GM18520 (cell line): ENCODE measurements at regions not wholly inside any gene's neighbourhood (a gene's known extent, or its start where the extent isn't known, plus 50 kb on each side); places are given as distances from the start of the nearest gene placed in this dataset.

Experiments
- ATAC-seq: cut with Tn5 transposase; IDR thresholded peaks from one replicate; pipeline ENCODE4 v1.9.1; 2021; ENCODE audit not compliant: unreplicated experiment

DNA sequence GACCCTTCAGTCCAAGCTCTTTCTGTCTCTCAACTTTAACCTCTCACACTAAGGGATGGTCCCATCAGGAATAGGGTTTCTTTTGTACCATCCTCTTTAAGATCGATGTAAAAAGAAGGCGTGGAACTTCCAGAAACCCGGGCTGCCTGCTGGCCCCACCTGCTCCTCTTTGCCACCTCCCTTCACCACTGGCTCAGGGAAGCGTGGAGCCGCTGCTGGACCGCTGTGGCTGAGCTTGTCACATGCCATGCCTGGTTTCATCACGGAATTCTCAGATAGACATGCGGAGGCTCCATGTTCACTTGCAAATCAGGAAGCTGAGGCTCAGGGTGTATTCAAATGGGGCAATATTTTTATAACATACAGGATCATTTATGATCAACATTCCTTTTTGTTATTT, 399.7 kb downstream of the BRD1 start:
- no peak for ATAC-seq

DNA sequence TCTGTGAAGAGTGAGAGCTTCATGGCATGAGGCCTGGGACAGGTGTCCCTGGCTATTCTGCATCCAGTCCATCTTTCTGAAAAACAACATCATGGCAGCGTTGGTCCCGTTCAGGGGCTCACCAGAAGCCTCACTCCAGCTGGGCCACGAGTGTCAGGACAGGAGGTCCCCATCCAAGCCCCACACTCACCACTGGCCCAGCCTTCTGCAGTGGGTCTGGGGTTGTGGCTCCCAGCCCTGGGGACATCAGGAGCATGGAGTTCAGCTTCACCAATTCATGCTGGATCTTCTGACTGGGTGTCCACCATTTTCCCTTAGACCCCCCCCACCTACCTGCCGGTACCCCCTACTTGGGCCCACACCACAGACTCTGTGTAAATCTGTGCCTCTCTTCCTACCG, 400.3 kb downstream of the BRD1 start:
- ATAC-seq, result no peak

DNA sequence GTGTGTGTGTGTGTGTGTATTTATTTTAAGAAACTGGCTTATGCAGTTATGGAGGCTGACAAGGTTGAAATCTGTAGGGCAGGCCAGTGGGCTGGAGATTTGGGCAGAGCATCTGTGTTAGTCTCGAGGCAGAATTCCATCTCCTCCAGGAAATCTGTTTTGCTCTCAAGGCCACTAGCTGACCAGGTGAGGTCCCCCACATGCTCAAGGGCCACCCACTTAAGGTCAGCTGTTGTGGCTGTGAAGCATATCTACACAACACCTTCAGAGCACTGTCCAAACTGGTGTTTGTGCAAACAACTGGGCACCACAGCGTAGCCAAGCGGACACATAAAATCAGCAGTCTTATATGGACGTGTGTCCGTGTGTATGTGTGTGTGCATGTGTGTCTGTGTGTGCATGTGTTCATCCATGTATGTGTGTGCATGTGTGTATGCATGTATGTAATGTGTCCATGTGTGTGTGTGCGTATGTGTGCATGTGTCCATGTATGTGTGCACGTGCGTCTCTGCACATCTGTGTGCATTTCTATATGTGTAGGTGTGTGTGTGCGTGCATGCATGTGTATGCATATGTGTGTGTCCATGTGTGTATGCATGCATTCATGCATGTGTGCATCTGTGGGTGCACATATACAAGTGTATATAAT, 400.9 kb downstream of the BRD1 start:
- no peak for ATAC-seq

DNA sequence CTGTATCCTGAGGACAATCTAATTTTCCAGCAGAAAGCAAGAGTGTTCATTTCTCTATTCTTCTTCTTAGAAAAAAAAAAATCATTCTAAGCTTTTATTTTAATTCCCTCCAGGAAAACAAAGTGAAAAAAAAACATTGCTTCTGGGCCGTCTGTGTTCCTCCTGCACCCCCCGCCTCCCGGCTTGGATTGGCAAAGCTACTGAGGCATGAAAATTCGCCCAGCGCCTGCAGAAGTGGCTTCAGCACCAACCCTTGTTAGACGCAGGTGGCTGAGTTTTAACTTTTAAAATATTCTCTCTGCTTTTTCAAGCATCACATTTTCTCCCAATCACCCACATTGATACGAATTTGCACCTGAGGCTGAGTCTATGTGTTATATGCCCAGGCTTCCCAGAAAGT, 401.6 kb downstream of the BRD1 start:
- no peak for ATAC-seq

DNA sequence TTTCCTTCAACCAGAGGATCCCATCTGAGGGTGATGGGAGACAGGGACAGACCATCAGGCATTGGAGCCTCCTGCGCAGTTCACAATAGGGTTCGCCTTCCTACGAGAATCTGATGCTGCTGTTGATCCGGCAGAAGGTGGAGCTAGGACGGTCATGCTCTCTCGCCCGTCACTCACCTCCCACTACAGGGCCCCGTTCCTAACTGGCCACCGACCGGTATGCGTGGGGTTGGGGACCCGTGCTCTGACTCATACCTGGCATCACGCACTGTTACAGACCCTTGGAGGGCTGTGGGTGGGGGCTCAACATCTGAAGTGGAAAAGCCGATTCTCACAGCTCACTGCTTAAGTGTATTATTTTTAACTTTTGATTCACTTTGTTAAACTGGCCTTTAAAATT, 402.3 kb downstream of the BRD1 start:
- no peak for ATAC-seq

DNA sequence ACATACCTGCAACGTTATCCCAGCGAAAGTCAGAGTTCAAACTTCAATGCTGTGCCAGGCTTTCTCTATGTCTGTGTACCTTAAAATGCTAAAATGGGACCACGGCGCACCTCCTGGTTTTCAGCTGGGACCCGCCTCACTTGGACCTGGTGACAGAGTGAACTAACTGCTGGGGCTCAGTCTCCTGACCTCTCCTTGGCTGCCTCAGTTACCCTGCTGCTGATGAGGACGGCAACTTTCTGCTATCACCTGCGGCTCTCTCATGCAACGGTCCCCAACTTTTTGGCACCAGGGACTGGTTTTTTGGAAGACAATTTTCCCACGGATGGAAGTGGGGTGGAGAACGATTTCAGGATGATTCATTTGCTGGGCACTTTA, 402.8 kb downstream of the BRD1 start:
- no peak for ATAC-seq

DNA sequence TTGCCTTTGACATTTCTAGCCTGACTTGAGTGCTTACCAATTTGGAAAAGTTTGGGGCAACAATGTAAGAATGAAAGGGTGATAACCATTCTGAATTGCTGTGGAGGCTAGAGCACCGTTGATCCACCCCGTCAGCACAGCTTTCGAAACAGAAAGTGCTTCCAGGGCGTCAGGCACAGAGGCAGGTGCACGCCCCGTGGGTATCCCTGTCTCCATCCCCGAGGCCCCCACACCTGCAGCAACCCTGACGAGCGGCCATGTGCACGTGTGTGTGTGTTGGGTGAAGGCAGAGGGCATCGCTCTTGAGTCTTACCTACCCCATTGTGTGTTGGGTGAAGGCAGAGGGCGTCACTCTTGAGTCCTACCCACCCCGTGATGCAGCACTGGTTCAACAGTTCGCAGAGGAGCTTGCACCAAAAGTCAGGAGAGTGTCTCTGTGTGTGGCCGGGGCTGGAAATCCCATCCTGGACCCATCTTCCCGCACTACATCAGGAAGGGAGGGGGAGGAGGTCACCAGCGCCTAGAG, 404.5 kb downstream of the BRD1 start:
- no peak for ATAC-seq

DNA sequence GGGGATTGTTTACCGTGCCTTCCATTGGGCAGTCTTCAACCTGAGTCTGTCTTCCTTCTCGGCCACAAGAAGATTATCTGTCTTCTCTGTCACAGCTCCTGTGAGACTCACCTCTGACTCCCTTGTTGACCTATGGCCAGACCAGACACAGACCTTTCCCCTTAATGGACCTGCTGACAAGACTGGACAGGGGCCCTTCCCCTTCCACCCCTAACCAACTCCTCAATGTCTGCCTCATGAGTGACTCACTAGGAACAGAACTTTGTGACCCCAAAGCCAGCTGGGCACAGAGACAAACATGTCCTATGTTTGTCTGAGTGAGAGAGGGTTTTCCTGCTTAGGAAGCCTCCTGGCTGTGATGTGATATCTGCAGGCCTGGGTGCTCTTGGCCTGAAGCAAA, 405.0 kb downstream of the BRD1 start:
- no peak for ATAC-seq

DNA sequence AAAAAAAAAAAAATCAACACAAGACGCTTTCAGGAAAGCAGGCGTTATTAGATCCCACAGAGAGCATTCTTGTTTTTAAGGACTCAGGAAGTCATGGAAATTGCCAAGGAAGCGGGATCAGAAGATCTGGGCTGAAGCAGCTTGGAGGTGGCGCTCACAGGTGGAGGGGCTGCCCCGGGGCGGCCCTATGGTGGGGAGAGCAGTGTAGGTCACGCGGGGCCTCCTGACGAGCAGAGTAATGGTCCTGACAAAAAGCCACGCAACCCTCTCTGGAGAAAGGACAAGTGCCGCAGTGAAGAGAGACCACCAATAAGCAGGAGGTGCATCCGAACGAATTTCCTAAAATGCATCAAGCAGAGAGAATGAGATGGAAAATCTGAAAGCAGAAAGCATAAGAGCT, 407.0 kb downstream of the BRD1 start:
- no peak for ATAC-seq

DNA sequence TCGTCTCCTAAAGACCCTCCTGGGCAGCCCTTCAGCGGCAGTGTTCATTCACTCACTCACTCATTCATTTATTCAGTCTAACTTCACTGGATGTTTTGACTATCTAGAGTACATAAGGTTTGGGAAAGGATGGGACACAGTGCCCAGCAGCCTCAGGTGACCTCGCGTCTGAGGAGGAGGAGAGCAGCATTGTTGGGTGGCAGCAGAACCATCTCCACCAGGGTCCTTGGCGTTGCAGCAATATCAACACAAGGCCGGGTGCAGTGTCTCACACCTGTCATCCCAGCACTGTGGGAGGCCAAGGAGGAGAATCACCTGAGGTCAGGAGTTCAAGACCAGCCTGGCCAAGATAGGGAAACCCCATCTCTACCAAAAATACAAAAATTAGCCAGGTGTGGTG, 408.0 kb downstream of the BRD1 start:
- ATAC-seq, result no peak

DNA sequence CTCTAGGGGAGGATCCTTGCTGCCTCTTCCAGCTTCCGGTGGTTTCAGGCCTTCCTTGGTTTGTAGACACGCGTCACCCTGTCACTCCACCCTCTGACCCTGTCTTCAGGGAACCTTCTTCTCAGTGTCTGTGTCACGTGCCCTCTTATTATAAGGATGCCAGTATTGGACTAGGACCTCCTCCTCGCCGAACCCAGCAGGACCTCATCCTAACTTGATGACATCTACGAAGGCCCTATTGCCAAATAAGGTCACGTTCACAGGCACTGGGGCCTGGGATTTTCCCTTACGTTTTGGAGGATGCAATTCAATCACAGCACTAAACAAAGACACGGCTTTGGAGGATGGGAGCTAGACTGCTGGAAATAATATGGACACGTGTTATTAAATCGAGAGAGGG, 408.7 kb downstream of the BRD1 start:
- ATAC-seq, result no peak

DNA sequence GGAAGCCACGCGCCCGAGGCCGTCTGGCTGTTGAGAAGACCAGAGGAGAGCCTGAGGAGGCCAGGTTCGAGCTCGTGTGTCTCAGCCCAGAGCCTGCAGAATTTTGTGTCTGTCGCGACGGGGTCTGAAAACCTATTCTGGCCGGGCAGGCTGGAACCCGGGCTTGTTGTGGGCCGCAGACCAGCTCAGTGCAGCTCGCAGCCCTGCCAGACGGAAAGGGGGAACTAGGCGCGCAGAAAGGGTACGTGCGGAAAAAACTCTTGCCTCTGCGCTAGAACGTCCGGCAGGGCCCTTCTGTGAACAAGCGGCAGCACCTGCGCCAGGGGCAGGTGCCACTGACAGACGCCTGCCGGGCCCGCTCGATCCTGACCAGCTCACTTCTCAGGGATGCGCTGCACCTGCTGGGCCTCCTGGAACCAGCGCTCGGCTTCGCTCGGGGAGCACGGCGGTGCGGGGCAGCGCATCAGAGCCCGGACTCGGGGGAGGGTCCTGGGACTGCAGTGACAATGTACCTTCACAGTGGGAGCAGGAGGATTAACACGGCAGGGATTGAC, 409.3 kb downstream of the BRD1 start:
- no peak for ATAC-seq

DNA sequence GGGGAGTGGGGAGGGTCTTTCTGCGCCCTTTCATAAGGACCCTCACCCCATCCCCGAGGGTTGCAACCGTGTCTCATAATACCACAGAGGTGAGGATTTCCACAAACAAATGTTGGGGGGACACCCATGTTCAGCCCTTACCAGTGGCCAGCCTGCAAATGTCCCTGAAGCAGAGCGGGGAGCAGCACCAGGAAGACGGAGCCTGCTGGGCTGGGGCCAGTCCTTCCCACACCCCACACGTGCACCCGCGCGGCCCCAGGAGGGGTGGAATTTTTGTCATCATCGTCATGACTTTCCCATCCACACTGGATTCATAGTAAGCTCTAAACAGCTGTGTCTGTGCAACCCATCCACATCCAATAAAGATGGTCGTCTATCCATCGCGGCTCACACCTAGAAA, 409.8 kb downstream of the BRD1 start:
- ATAC-seq, result no peak

DNA sequence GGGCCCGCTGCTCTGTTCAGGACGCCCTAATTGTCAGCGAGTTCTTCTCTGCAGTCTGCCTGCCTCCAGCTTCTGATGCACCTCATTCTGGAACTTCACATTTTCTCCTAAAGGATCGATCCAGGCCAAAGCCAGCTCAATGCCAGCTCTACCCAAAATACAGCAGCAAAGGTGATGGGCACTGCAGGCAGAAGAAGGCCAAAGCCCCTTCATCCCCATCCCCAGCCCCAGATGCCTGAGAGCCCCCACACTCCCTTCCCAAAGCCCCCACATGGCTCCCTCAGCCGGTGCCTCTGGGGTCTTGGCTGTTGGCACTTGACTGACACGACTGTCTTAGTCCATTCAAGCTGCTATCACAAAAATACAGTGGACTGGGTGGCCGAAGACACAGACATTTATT, 410.3 kb downstream of the BRD1 start:
- no peak for ATAC-seq

DNA sequence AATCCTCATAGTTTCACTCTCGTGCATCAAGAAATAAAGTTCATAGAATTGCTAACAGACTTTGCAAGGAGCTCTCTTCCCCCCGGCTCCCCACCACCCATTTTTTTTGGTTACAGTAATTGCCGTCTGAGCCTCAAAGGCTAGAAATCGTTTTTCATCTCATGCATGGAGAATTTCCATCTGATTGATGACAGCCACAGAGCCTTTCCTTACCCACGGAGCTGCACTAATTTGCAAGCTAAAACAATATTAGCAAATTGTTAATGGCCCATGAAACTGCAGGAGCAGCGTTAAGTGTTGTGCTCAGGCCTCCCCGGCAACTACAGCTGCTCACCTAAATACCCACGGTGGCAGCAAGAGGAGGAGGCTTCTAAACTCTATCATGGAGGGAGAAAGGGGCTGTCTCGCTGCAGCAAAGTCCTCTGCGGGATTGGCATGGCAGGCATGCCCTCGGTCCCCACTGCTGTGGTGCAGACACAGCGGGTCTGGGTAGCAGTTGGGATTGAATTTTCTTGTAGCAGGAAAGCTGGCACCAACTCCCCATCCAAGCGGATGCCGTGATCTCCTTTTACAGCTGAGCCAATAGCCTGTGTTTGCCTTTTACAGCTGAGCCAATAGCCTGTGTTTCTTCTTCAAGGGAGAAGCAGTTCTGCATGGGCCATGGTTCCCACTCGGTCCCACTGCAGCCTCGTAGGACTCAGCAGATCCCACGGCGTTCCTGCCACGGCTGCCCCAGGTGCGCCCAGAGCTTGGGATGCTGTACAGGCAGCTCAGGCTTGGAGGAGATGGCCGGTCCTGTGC, 412.3 kb downstream of the BRD1 start:
- ATAC-seq, result no peak

DNA sequence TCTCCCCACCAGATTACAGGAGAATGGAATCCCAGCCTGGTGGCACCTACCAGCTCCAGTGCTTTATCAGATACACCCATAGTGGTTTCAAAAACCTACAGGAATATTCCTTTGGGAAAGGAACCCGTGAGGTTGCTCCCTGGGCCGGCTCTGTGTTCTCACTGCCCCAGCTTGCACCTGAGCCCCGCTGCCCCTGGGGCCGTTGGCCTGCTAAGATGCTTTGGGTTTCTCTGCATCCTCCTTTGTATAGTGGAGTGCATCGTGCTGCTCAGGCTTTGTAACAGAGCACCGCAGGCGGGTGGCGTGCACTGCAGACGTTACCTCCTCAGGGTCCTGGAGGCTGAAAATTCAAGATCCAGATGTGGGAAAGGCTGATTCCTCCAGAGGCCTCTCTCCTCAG, 414.1 kb downstream of the BRD1 start:
- ATAC-seq, result no peak

DNA sequence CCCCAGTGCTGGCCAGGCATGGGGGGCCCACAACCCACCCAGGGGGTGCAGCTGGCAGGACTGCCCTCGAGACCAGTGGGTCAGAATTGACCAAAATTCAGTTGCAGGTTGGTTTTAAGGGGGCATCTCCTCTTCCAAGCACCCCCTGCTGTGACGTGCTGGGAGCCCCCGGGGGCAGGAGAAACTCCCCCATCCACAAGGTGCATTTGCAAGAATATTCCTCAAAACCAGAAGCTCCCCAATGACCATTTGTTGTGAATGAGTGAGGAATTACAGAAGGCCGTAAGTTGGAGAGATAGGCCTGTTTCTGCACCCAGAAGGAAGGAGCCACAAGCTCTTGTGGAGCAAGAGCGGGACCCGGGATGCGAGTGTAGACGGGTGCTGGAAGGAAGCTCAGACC, 414.5 kb downstream of the BRD1 start:
- no peak for ATAC-seq

DNA sequence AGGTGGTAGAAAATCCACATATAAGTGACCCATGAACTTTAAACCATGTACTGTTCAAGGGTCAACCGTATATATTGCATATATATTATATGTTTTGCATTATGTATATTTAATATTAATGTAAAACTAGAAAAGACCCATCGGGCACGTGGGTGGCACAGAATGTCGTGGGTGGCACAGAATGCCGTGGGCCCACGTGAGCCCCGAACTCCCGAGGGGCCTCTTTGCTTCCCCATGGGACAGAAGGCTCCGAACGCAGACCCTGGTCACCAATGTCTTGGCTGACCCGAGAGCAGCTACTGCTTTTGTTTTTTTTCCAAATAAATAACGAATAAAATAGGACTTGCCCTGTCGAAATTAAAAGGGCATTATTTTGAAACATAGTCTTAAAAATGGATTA, 415.4 kb downstream of the BRD1 start:
- ATAC-seq, result no peak

DNA sequence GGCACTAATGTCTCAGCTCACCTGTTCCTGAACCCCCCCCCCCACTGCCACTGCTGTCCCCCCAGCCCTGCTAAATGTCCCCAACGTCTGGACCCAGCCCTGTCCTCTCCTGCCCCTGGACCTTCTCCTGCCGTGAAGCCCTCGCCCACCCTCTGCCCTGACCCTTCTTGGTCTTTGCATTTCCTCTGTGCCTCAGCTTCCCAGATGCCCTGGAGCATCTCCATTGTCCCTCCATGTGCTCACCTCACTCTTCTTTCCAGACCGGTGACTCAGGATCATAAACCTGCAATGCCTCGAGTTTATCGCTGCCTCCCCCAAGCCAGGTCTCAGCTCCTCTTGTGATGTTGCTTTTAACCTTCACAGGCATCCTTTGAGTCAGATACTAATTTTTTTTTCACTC, 416.4 kb downstream of the BRD1 start:
- no peak for ATAC-seq

DNA sequence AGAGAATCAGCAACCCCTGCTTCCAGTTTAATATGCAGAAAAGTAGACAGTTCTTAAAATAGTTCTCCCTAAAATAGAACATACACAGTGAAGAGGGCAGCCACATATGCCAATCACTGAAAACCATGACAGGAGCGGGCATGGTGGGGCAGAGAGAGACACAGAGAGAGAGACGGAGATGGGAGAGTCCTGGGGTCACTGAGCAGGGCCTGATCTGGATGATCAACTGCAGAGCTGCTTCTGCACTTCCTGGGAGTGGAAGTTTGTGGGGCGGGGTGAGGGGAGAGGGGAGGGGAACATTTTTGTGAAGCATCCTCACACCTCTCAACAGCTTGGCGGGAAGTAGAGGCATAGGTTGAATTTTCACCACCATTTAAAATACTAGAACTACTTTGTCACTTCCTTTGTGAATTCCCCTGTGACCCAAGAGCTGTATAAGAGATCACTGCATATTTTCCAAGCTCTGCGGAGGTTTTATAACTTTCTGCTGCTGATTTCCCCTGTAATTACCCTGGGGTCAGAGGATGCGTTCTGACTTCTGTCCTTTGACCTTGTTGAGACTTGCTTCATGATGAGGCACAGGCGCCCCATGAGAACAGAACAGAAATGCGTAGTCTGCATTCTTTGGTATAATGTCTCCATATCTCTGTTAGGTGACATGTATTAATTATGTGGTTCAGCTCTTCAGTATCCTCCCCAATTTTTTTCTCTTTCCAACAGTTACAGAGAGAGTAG, 419.4 kb downstream of the BRD1 start:
- no peak for ATAC-seq

DNA sequence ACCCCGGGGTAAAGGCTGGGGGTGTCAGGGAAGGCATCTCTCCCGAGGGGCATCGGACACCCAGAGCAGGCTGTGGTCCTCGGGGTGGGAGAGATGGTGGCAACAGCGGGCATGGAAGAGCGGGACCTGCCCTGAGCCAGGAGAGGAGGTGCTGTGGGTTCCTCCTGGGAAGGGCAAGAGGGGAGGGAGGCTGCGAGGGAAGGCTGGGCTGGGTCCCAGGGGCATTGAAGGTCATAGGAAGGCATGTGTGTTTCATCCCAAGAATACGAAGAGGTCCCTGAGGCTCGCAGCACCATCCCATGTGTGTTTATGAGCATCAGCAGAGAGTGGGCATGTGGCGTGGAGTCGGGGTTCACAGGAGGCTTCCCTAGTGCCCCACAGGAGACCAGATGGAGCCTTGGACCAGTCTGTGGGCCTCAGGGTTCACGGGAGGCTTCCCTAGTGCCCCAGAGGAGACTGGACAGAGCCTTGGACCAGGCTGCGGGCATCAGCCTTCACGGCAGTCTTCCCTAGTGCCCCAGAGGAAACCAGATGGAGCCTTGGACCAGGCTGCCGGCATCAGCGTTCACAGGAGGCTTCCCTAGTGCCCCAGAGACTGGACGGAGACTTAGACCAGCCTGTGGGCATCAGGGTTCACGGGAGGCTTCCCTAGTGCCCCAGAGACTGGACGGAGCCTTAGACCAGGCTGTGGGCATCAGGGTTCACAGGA, 420.6 kb downstream of the BRD1 start:
- no peak for ATAC-seq
